DND-41 (cell line): ENCODE measurements at regions not wholly inside any gene's neighbourhood (a gene's known extent, or its start where the extent isn't known, plus 50 kb on each side); places are given as distances from the start of the nearest gene placed in this dataset.

ENCODE experiments used
- EZH2 ChIP-seq: IDR thresholded peaks from 3 replicates; pipeline ENCODE4 v1.6.1; 2012; ENCODE audit warnings: borderline replicate concordance, low read depth, mild to moderate bottlenecking, moderate library complexity, low read length, inconsistent platforms; ENCODE audit not compliant: severe bottlenecking
- TF ChIP-seq, protein P1 (sequence below): IDR thresholded peaks from 2 replicates; pipeline ENCODE4 v1.5.1; 2012; ENCODE audit warnings: borderline replicate concordance, low read length, moderate library complexity, mild to moderate bottlenecking; ENCODE audit not compliant: poor library complexity, severe bottlenecking; ENCODE audit errors: extremely low read depth

DNA sequence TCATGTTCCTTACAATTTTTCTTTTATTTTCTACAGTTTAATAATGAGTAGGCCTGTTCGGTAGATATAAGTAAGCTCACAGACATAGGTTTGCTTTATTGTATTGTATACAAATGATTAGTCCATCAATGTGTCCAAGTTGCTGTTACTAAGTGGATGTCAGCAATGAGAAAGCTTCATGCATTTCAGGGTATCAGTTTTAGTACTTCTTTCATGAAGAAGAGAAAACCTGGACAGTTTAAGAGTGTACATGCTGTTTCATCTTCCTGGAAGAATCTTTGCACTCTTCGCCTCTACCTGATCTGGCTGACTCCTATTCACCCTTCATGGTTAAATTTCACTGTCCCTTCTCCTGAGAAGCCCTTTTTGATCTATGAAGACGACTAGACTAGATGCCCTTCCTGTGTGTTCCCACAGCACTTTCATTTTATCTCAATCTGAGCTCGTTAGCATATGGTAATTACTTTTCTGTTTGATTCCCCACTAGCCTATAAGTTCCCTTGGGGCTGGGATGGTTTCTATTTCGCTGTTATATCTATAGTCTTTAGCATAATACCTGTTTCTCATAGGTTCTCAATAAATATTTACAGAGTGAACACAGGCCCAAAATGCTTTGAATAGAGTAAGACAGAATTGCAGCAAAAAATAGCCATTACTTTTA is 70.7 kb downstream of the CETN3 start:
- TF ChIP-seq, protein P1, sequence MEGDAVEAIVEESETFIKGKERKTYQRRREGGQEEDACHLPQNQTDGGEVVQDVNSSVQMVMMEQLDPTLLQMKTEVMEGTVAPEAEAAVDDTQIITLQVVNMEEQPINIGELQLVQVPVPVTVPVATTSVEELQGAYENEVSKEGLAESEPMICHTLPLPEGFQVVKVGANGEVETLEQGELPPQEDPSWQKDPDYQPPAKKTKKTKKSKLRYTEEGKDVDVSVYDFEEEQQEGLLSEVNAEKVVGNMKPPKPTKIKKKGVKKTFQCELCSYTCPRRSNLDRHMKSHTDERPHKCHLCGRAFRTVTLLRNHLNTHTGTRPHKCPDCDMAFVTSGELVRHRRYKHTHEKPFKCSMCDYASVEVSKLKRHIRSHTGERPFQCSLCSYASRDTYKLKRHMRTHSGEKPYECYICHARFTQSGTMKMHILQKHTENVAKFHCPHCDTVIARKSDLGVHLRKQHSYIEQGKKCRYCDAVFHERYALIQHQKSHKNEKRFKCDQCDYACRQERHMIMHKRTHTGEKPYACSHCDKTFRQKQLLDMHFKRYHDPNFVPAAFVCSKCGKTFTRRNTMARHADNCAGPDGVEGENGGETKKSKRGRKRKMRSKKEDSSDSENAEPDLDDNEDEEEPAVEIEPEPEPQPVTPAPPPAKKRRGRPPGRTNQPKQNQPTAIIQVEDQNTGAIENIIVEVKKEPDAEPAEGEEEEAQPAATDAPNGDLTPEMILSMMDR = no peak
- TF ChIP-seq EZH2 = no peak
